Stimulated activated CD4-positive, alpha-beta T cell treated with anti-CD3 and anti-CD28 coated beads, Interleukin-15, amount 100 ng/mL, for 24 hours (primary cell): ENCODE measurements at regions not wholly inside any gene's neighbourhood (a gene's known extent, or its start where the extent isn't known, plus 50 kb on each side); places are given as distances from the start of the nearest gene placed in this dataset.
"Not testable (repeated sequence)": the region's sequence is repeated elsewhere in the genome, so short reads cannot be mapped to it uniquely, and the experiment has no call there.

Source experiments
- DNase-seq: peaks from one replicate; pipeline ENCODE4 v3.0.0-alpha.2; 2020

GRCh38 chr18:42486271-42486670, 531.2 kb downstream of the PIK3C3 start:
- no peak for DNase-seq

GRCh38 chr18:42508683-42509296, 553.8 kb downstream of the PIK3C3 start:
- DNase-seq, result no peak

DNA sequence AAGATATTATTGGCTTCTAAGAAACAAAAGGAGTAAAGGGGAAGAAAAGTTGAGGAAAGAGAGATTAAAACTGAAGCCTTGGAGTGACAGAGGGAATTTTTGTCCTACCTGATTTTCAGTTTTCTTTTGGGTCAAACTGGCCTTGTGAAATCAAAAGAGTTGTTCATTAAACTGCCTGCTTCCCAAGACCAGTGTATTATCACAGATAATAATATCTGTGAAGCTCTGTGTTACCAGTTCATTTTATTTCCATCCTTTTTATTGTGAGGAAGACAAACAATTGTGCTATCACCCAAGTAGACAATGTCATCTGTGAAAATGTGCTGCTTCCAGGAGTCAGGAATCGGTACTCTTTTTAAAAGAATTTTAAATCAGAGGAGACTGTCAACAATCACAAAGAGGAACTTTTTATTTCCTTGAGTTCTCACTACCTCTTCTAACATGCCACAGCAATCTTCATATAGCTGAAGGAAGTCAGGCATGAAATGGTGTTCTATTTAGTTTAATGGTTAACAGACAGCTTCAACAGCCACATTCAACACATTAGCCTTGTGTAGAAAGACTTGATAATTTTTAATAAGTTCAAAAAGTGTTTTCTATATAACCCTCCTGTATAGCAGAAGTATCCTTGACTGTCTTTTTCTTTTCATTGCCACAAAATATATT, 554.8 kb downstream of the PIK3C3 start:
- DNase-seq, result no peak

GRCh38 chr18:42510540-42510939, 555.5 kb downstream of the PIK3C3 start:
- DNase-seq, result no peak

DNA sequence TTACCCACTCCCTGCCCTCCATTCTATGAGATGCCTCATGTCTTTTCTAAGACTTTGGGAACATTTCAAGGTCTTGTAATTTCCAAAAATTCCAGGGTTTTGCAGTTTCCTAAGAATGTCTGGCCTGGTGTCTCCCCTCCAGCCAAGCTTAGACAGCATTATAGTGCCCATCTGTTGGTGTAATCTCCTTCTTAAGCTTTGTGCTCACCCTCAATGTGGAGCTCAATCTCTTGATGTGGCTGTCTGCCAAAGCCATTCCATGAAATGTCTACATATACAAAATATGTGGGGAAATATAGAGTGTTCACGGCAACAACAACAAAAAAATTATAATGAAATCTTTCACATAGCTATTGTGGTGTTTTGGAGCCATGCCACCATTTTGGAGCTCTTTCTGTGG, 558.4 kb downstream of the PIK3C3 start:
- no peak for DNase-seq

DNA sequence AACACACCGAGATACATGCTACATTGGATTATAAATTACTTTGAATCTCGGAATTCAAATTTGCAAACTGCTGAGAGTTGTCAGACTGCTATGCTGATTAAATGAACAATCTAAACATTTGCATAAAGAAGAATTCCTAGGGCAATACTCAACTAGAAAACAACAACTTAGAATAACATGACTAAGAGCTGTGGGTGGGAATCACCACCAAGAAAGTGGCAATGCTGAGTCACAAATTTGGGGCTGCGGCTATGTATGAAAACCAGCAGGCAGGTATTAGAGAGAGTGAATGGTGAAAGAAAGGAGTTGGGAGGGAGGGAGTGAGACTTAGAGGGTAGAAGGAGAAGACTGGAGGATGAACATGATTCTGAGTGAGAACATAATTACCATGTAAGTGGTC, 559.5 kb downstream of the PIK3C3 start:
- DNase-seq, result no peak

DNA sequence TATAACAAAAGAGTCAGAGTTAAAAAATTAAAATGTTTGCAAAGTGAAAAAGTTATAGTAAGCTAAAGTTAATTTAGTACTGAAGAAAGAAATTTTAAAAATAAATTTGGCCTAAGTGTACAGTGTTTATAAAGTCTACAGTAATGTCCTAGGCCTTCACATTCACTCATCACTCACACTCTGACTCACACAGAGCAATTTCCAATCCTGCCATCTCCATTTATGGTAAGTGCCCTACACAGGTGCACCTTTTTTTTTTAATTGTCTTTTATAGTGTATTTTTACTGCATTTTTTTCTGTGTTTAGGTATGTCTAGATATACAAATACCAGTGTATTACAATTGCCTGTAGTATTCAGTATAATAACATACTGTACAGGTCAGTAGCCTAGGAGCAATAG, 562.9 kb downstream of the PIK3C3 start:
- no peak for DNase-seq

DNA sequence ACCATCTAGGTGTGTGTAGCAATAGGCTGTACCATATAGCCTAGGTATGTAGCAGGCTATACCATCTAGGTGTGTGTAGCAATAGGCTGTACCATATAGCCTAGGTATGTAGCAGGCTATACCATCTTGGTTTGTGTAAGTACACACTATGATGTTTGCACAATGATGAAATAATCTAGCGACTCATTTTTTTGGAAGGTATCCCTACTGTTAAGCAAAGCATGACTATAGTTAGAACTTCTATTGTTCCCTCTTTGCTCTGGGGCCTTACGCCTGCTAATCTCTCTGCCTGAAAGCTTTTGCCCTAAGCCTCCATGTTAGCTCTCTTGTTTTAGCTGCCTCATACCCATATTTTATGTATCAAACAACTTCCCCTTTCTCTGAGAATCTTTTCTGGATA, 563.3 kb downstream of the PIK3C3 start:
- DNase-seq, result not testable (repeated sequence)

DNA sequence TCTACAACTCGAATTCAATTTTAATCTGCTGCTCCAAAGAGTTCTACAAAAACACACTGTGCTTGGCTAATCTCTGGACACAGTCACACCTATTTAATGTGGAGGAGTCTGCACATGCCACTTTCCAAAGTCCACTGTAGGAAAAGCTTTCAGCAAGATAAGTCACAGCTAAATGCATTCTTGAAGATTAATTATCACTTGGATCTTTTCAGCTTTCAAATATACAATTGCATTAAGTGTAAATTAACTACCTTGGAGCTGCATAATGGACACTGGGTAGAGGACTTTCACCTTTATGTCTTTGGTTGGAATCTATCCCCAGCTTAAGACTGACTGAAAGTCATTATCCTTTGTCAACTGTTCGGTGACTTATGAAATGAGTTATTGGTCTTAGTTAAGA, 565.1 kb downstream of the PIK3C3 start:
- no peak for DNase-seq

GRCh38 chr18:42525905-42526304, 570.9 kb downstream of the PIK3C3 start:
- DNase-seq, result no peak

GRCh38 chr18:42527766-42528165, 572.7 kb downstream of the PIK3C3 start:
- DNase-seq, result no peak

DNA sequence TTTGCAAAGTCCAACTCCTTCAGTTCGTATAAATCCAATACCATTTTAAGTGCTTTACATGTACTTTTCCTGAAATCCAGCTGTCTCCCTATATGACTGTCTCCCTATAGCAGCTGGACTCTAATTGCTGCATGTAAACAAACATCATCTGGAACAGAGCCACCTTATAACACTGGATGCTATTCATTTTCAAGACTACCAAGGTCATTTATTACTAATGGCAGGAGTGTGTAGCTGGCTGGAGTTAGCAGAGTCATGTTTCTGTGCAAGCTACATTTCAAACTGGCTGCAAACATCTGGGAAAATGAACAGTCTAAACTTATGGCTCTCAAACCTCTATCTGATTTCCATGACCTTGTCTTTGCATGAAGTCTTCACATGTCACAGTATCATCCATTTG, 575.2 kb downstream of the PIK3C3 start:
- DNase-seq, result no peak

DNA sequence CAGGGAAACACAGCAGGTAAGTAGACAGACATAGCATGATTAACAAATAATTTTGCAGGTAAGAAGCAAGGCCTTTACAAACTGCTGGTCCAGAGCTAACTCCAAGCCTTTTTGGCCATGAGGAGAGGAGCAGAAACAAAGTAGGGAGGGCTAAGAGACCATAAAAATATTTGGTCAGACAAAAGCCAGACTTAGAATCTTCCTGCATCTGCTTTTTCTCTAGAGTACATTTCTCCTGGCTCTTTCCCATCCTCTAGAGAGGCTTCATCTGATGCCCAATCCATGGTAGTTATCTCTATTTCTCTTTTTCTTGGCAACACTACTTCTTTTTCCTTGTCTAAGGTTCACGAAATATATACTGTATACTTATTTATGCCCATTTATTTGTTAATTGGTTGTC, 577.1 kb downstream of the PIK3C3 start:
- no peak for DNase-seq

GRCh38 chr18:42533009-42533575, 578.1 kb downstream of the PIK3C3 start:
- no peak for DNase-seq

DNA sequence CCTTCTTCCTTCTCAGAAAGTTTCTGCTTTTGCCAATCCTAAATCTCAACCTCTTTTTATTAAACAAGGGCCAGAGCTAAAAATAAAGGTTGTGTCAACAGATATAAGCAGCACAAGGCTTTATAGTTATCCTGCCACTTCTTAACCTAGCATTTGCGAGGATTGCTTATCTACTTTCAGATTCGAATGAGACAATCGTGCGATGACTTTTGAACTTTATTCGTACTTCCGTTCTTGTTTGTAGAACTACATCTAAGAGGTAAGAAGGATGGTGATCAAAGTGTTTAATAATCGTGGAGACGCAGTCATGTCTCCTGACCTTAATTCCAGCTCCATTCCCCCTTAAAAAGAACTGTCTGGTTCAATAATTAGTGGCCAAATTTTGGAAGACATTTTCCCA, 578.6 kb downstream of the PIK3C3 start:
- DNase-seq, result no peak

DNA sequence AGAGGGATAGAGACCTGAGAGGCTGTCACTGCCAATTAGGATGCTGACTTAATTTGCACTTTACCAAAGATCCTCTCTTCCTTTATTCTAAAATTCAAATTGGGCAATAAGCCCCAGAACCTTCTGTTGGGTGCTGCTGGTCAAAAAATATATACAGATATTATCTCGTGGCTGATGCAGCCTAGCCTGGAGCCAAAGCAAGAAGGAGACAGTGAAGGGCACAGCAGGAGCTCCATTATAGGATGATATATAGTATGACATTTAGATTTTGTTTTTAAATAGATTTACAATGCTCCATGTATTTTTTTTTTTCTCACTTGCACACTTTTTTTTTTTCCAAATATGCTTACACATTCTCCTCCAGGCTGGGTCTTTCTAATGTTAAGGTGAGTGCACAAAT, 579.3 kb downstream of the PIK3C3 start:
- no peak for DNase-seq

DNA sequence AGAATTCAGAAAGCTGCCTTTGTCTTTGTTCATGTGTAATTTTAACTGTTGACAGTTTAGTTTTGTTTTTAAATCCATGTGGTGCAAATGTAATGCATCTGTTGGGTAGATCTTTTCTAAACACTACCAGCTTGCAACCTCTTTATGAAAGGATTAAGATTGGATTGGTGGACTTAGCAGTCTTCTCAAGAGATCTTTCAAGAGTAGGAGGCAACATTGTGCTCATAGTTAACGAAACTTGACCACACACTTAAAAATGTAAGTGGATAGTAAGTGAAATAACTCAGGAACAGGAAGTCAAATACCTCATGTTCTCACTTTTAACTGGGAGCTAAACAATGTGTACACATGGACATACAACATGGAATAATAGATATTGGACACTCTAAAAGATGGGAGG, 579.0 kb downstream of the RIT2 start:
- DNase-seq, result no peak

- DNase-seq, result no peak
These were observed 578.2 kb downstream of the RIT2 start for GRCh38 chr18:42537291-42537690.

DNA sequence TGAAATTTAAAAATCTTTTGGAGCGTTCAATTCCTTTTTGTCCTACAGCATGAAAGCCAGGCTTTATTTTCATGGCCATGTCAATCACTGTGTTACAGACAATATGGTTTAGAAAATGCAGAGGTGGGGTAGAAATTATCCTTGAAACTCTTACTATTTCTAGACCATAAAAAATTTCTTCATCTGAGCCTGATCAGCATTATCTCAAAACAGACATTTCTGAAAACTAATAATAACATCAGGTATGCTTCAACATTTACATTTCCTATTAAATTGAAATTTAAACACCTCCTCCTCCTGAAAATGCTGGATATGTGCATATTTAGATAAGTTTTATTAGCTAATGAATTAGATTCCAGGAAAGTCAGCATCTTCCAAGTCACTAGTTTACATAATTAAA, 570.6 kb downstream of the RIT2 start:
- no peak for DNase-seq

- DNase-seq, result no peak
These were observed 569.7 kb downstream of the RIT2 start for GRCh38 chr18:42545825-42546224.

DNA sequence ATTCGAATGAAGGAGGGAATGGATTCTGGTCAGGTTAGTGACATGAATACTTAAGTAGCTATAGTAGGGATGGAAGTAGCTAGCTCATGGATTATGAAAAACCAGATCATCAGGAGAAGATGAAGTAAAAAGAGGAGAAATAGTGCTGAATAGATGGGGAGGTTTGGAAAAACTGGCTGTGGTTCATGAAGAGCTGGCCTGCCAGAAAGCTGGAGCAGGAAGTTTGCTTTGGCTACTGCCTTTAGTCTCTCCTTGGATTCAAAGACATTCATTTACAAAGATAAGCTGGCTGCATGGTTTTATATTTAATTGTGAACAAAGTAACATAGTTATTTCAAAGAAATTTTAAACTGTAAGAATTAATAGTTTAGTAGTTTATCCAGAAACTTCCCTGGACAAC, 567.0 kb downstream of the RIT2 start:
- DNase-seq, result no peak

GRCh38 chr18:42549596-42549995, 565.9 kb downstream of the RIT2 start:
- DNase-seq, result no peak

DNA sequence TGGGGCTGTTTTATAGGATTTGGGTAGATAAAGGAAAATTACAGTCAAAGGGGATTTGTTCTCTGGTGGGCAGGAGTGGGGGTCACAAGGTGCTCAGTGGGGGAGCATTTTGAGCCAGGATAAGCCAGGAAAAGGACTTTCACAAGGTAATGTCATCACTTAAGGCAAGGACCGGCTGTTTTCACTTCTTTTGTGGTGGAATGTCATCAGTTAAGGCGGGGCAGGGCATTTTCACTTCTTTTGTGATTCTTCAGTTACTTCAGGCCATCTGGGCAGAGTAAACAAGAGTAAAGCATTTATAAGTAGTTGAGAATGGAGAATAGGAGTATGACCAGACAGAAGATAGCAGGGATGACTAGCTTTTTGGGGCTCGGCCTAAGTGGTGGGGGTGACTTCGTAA, 562.9 kb downstream of the RIT2 start:
- DNase-seq, result not testable (repeated sequence)

DNA sequence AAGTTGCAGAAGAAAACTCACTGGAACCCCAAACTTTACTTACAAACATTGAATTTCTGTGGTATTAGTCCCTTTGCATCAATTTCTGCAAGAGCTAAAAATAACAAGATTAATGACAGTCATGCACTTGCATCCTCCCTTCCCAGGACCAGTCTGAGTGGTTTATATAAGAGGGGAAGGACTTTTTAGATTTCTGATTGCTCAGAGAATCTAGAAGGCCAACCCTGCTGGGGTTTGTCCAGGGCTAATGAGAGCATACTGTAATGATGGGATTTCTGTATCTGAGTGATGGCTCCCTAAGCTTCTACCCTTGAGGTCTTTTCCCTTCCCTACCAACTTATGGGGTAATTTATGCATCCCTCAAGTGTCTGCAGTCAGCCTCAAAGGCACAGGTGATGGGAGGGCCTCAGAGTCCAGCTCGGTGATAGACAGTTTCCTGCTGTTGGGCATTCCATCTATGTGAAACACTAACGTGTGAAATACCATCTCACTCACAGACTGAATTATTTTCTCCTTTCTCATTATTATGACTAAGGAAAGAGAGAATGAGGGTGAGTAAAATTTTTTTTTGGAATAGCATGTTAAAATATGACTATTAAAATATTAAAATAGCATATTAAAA, 556.3 kb downstream of the RIT2 start:
- DNase-seq, result no peak
